HEK293T (cell line): ENCODE measurements at regions not wholly inside any gene's neighbourhood (a gene's known extent, or its start where the extent isn't known, plus 50 kb on each side); places are given as distances from the start of the nearest gene placed in this dataset.

Source experiments
- NFRKB ChIP-seq: fragments of 450-650 bp; IDR thresholded peaks from 2 replicates; pipeline ENCODE4 v1.6.1; 2016; ENCODE audit warnings: mild to moderate bottlenecking, moderate library complexity
- PKNOX1 ChIP-seq: fragments of 450-650 bp; IDR thresholded peaks from 2 replicates; pipeline ENCODE4 v1.6.1; 2016

- TF ChIP-seq PKNOX1 = no peak
- no peak for TF ChIP-seq NFRKB
Measured at GRCh38 chr2:52765735-52766134, 1001.9 kb upstream of the CHAC2 start.
